Activated CD8-positive, alpha-beta memory T cell treated with anti-CD3 and anti-CD28 coated beads, Interleukin-2, amount 50 U/mL, for 1 hour (primary cell): ENCODE measurements at regions not wholly inside any gene's neighbourhood (a gene's known extent, or its start where the extent isn't known, plus 50 kb on each side); places are given as distances from the start of the nearest gene placed in this dataset.

Experiments used
- DNase-seq: peaks from one replicate; pipeline ENCODE4 v3.0.0-alpha.2; 2020; ENCODE audit errors: extremely low read depth

GRCh38 chr2:17076533-17076932 lies 410.9 kb upstream of the CYRIA start:
- DNase-seq = no peak

- DNase-seq = no peak
Observed at GRCh38 chr2:17070711-17071110, 405.1 kb upstream of the CYRIA start.

GRCh38 chr2:17069564-17069963 lies 403.9 kb upstream of the CYRIA start:
- no peak for DNase-seq

DNA sequence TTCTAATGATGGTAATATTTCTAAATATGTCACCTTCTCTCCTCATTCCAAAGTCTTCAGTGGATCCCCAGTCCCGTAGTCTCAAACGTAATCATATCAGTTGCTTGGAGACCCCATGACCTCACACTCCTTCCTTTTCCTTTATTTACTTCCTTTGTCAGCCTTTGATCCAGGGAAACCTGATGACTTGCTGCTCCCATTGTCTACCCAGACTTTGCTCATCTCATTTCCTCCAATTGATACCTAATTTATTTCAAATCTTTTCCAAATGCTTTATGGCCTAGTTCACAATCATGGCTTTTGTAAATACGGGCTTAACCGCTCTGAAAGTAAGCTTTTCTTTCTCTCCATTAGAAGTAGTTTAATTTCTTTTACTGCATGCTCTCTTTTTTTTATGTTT lies 402.4 kb upstream of the CYRIA start:
- no peak for DNase-seq

DNA sequence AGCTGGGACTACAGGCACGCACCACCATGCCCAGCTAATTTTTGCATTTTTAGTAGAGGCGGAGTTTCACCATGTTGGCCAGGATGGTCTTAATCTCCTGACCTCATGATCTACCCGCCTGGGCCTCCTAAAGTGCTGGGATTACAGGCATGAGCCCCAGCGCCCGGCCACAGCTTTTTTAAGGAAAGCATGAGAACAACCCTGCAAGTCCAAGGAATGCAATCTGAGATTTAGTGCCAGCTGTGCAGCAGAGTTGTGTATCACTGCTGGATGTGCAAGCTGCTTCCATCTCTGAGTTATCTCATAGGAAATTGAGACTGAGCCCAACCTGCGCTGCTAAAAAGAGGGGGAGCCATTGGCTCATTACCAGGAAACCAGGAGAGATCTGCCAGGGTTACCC lies 399.9 kb upstream of the CYRIA start:
- no peak for DNase-seq

DNA sequence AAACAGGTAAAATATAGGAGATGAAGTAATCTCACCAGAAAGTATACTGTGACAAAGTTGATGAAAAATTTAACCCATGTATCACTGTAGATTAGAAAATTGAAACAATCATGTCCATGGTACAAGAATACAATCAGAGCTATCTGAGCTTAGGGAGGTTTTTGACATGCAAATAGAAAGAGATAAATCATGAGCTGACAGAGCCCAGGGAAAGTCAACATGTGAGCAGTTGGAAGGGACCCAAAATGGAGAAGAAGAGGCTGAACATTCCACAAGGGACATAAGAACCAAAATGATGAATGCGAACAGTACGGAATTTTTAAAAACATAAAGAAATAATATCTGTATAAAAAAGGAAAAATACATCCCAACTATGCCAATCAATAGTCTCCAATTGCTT lies 395.4 kb upstream of the CYRIA start:
- no peak for DNase-seq

DNA sequence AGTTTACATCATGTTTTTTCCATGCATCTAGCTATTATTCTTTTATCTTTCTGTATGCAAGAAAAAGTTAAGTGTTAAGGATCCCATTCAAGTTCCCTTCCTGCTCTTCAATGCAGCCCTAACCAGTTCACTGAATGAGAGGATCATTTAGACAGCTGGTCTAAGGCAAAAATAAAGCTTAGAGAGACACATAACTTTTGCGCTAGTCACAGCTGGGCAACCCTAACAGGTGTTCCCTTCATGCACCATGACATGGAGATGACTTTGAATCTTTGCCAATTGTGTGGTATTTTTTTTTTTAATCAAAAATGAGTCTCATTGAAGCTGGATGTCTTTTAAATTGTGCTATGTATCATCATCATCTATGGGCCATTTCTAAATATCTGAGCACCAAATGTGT lies 393.8 kb upstream of the CYRIA start:
- no peak for DNase-seq

- DNase-seq = no peak
Observed at GRCh38 chr2:17058772-17059402, 393.3 kb upstream of the CYRIA start.

DNA sequence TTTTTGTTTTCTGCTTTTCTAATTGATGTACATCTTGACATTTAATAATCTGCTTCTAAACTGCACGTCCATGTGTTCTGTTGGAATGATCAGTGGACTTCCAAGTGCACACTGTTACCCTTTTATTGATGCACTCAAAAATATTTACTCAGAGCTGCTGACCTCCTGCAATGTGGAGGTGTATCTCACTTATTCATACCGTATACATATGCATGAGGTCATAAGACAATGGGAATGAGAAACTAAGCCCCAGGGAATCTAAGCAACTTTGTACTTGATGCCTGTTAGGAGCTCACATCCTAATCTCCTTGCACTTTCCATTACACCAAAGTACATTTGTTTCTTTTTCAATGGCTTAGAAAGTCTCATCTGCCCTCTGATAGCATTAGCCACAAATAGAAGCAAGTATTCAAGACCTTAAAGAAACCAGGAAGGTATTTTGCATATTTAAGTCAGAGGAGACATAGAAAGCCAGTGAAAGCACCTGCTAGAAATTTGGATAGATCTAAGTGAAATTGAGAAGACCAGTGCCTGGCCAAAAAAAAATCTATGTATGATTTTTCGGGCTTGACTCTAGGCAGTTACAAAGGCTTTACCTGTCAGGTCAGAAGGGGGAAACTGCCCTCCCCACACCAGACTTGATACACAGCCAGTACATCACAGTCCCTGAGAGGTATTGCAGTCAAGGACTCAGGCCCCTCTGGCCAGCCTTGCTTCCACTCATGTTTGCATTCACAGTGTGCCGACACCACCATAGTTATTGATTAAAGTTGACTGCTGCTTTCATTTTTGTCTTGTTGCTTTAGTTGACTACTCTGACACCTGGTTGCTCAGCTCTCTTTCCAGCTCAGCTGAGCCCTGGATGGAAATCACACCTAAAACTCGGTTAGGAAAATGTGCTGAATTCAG lies 391.7 kb upstream of the CYRIA start:
- no peak for DNase-seq

- no peak for DNase-seq
Observed at GRCh38 chr2:17056236-17056635, 390.6 kb upstream of the CYRIA start.

DNA sequence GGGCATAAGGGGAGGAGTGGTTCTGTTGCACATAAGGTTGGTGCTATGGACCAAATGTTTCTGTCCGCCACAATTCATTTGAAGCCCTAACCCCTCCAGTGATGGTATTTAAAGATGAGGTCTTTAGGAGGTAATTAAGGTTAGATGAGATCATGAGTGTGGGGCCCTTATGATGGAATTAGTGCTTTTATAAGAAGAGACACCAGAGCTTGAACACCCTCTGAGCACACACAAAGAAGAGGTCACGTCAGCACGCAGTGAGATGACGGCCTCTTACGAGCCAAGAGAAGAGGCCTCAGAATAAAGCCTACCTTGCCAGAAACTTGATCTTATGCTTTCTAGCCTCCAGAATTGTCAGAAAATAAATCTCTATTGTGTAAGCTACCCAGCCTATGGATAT lies 386.4 kb upstream of the CYRIA start:
- DNase-seq = no peak

DNA sequence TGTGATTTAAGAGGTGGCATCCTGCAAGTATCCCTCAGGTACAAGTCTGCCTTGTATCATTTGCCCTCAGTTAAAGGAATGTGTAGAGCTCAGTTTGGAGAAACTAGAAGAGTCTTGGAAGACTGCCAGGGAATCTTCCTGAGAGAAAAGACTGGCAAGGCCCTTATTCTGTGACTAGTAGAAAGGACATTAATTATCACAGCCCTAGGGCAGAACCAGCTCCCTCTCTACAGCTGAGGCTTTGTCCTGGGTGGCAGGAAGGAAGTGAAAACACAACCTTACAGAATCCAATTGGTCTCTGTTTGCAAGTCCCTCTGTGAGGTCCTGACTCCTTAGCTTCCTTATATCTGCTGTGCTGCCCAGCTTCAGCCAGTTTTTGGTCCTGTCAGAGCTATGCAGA lies 385.9 kb upstream of the CYRIA start:
- DNase-seq = no peak

- no peak for DNase-seq
Observed at GRCh38 chr2:17043173-17043572, 377.5 kb upstream of the CYRIA start.

DNA sequence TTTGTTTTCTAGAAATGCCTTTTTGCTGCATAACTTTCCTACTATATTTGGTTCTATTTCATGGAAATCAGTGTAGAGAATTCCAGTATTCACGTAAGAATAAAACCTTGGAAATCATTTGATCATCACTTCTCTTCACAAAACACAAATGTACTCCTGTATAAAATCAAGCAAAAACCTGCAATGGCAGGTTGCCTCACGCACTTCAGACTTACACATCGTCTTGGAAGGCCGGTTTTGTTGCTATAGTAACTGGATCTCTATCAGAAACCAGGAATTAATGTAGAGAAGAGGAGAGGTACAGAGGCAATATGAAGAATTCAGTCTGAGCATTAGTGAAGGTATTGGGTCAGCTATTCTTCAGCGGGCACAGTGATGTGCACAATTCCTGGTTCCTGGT lies 370.7 kb upstream of the CYRIA start:
- no peak for DNase-seq

- DNase-seq = no peak
Observed at GRCh38 chr2:17035010-17035409, 369.4 kb upstream of the CYRIA start.

- no peak for DNase-seq
Observed at GRCh38 chr2:17030047-17030446, 364.4 kb upstream of the CYRIA start.

- DNase-seq = no peak
Observed at GRCh38 chr2:17012297-17012696, 346.7 kb upstream of the CYRIA start.

DNA sequence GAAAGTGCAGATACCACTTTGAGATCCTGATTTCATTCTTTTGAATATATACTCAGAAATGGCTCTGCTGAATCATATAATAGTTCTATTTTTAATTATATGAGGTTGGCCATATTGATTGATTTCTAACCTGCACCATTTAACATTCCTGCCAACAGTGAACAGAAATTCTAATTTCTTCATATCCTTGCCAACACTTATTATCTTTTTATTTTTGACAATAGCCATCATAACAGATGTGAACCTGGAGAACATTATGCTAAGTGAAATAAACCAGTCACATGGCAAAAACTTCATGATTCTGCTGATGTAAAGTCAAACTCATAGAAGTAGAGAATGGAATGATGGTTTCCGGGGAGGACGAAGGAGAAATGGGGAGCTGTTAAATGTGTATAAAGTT lies 344.5 kb upstream of the CYRIA start:
- no peak for DNase-seq

DNA sequence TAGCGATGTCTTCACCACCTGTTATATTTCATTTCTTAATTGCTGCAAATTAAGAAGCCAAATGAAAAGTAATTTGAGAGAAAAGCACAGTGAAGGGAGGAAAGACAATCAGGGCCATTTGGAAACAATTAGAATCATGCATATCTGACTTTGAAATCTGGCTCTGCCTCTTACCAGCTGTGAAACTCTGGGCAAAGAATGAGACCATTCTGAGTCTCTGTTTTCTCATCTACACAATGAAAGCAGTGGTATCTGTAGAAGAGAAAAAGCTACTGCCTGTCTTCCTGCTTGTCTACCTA lies 334.5 kb upstream of the CYRIA start:
- no peak for DNase-seq

DNA sequence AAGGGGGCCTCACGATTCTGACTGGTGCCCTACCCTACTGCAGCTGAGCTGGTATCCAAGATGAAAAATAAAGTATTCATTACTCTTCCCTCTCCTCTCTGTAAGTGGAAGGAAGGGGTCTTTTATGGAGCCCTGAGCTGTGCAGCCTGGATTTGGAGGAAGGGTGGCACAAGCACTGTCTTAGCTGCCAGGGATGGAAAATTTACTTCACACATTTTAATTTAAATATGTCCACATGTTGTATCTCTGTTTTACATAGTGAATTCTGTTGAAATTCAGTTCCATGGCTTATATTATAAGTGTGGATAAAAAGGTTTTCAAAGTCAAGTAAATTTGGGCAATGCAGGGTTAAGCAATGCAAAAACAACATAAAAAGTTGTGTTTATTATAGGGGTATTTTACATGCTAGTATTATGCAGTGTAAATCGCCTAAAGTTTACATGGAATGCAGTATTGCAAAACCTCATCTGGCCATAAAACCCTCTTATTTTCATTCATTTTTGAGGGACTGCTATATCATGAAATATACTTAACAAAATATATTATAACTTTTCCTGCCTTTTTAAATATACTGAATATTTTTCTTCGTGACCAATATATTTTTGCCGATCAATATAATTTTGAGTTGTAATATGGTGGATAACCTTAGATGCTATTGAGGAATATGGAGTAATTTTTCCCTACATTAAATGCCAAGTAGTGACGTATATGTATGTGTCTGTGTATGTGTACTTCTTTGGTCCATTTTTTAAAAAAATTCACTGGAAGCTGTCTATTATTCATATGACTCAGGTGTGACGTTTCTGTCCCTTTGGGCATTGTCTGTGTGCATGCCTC lies 333.9 kb upstream of the CYRIA start:
- no peak for DNase-seq

DNA sequence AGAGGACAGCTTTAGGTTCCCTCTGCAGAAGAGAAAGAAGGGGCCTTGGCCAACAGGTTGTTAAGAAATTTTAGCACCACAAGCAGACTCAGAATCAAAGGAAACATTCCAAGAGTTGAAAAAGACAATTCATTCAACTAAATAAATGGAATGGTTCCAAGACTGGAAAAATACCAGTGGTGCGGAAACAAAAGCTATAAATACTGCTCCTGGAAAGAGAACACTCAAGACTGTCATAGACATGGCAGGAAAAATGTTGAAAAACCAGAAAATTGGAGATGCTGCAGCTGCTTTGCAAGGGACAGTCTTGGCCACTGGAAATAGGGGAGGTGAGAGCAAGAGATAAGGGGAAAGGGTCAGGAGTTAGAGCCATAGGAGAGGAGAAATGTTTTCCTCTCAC lies 312.7 kb upstream of the CYRIA start:
- no peak for DNase-seq

GRCh38 chr2:16974688-16975087 lies 309.1 kb upstream of the CYRIA start:
- no peak for DNase-seq
